GM21367 (cell line): ENCODE measurements at regions not wholly inside any gene's neighbourhood (a gene's known extent, or its start where the extent isn't known, plus 50 kb on each side); places are given as distances from the start of the nearest gene placed in this dataset.

Experiments used
- ATAC-seq: cut with Tn5 transposase; IDR thresholded peaks from one replicate; pipeline ENCODE4 v1.9.1; 2021; ENCODE audit not compliant: unreplicated experiment

GRCh38 chr5:88954511-88954910 is 71.5 kb upstream of the MEF2C start:
- ATAC-seq, result no peak

- ATAC-seq, result no peak
These were observed 70.1 kb upstream of the MEF2C start for GRCh38 chr5:88952996-88953643.

DNA sequence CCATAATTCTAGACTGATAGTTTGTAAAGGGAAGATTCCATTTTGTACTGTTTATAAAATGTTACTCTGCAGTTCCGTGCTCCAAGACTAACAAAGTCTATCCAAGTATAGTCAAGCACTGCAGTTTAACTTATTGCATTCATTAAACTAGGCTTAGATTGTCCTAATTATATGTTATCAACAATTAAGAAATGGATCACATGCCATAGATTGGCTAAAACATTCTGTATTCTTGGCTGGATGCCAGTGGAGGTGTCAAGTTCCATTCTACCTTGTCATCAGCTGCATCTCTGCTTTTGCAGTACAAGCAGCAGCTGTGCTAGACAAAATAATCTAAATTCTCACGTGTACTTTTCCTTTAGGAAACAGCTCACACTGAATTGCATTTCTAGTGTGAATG is 69.4 kb upstream of the MEF2C start:
- ATAC-seq, result no peak

DNA sequence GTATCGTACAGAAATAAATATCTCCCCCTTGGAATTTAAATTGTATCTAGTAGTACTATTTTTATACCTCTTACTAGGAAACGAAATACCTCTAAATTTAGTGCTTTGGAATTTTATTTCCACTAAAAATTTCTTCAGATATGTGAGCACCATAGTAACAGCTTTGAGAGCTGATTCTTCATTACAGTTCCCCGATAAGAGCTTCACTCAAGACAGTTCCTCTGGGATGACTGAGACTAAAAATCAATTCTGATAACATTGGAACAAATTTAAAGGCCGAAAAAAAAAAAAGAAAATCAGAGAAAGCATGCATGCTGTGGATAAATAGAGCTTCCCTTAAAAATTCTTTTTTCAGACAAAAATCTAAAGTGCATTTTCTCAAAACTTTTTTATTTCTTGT is 68.5 kb upstream of the MEF2C start:
- no peak for ATAC-seq

DNA sequence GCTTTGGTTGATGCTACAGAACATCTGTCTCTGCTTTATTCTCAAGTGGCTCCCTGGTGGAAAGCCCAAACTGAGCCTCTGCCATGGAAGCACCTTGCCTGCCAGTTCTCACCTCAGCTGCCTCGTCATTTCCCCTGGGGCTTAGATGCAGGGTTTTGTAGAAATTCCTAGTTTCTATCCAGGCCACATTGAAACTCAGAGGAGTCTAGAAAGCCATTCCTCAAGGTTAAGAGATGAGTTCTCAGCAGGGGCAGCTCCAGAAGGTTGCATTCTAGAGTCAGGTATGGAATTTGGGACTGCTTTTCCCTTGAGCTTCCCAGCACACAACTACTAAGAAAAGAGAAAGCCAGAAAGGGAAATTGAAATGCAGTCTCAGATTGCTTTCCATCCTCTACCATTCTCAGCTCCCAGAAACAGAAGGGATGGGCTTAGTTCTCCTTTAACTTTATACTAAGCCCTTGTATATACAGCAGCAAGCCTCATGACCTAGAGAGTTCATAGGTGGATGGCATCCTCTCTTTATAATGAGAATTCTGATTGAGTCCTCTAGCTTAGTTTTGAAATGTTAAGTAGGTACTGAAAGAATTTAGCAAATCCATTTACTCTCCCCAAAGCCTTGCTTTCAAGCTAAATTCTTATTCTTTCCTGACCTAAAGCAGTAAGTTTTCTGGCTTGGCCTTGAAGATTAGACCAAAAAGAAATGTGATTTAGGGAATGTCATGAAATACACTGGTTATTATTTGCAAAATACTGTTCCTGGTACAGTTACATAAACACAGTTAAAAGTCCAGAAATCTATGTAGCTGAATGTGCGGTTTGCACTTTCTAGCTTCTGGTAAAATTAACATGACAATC is 66.0 kb upstream of the MEF2C start:
- no peak for ATAC-seq

DNA sequence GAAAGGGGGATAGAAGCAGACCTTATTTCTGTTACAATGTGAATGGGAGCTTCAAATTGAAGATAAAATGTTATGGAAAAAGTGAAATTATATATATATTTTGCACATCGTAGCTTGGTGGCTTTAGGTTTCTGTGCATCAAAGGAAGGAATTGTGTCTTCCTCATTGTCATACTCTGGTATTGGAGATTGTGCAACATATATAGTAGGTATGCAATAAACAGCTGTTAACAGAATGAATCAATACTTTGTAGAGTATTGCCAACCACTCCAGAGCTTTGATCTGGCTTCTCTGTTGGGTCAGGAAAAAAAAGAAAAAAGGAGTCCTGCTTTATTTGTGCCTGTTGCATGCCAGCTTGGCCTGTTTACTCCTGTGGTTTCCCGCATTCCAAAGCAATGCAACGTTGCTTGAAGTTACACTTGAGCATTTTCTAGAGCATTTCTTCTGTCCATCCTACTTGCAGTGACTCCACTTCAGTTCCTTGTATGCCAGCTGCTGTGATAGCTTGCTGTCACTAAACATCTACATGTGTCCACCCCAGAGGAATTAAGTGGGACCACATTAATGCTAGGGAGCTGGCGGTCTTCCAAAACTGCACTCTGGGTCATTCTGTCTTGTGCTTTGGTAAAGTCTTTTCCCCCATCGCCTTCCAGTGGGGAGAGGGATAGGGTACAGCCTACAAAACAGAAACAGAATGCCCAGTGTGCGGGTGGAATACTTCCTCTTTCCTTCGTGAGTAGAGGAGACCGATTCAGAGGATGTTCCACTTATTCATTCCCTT is 62.0 kb upstream of the MEF2C start:
- ATAC-seq, result no peak

DNA sequence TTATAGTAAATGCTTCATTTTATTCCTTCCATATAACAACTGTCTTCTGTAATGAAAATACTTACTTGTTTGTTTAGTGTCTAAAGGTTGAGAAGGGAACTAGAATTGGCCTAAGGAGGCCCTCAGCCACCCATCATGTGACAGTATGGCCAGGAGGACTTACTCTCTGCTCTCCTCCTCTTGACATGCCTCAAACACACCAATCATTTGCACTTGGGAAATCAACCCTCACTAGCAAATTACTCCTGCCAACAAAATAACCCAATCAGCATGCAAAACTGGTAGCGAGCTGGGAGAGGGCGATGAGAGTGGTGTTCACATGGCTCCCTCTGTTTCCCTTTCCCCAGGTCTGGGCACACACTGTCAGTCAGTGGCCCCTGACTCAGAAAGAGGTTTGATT is 58.6 kb upstream of the MEF2C start:
- no peak for ATAC-seq

- peak; percentile 84 for ATAC-seq
These were observed 57.7 kb upstream of the MEF2C start for GRCh38 chr5:88940713-88941112.

DNA sequence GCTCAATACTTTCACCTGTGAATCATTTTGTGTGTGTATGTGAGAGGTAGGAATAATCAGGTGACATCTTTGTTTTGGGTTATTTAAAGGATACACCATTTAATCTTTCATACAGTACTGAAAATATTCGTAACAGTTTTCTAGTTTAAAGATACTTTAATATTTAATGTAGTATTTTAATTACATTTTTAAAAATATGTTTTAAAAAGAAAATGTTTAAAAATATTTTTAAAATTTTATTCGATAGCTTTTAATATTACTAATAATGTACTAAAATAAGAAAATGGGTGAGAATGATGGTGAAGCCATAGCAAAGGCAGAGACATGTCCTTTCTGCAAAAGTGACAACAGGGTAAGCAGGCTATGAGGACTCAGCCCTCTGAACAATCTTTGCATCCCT is 56.3 kb upstream of the MEF2C start:
- ATAC-seq, result no peak

DNA sequence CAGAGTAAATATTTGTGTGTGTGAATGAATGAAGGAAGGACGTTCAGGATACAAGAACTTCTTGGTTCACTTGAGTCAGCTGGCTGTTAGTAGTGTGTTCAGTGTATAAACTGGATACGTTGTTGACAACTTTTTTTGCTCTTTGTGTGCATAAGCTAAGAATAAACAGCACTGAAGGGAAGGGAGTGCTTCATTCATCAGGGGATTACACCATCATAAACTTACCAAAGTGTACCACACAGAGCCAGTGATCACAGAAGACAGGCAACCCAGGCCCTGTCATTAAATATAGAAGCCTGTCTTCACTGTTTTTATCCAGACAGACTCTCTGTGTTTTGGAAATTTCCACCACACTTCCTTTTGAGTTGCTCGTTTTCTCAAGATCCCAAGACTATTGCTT is 55.5 kb upstream of the MEF2C start:
- no peak for ATAC-seq

GRCh38 chr5:88937406-88937805 is 54.4 kb upstream of the MEF2C start:
- ATAC-seq, result no peak

- ATAC-seq, result no peak
These were observed 51.5 kb upstream of the MEF2C start for GRCh38 chr5:88934439-88934838.
